ENCODE measurements at regions not wholly inside any gene's neighbourhood (a gene's known extent, or its start where the extent isn't known, plus 50 kb on each side); places are given as distances from the start of the nearest gene placed in this dataset.

GRCh38 chr1:167145965-167146364, 52.1 kb downstream of the STYXL2 start:
- Mint-ChIP-seq H3K4me3 (no peak overlapping the region), H3K4me1 (ENCODE audit: low read depth in 2 of 2) (no peaks in the 10 kb centered on the region), H3K27ac (no peak overlapping the region), H3K36me3 (ENCODE audit: insufficient read depth) (no peaks in the 10 kb centered on the region), H3K9me3 (peaks cover 0 to 3% of the 10 kb centered on the region in 2 donors), H3K27me3 (peaks cover 28 to 56% of the 10 kb centered on the region in 2 donors)
- no peak for DNase-seq
- ATAC-seq (replicated peaks), result no peak

DNA sequence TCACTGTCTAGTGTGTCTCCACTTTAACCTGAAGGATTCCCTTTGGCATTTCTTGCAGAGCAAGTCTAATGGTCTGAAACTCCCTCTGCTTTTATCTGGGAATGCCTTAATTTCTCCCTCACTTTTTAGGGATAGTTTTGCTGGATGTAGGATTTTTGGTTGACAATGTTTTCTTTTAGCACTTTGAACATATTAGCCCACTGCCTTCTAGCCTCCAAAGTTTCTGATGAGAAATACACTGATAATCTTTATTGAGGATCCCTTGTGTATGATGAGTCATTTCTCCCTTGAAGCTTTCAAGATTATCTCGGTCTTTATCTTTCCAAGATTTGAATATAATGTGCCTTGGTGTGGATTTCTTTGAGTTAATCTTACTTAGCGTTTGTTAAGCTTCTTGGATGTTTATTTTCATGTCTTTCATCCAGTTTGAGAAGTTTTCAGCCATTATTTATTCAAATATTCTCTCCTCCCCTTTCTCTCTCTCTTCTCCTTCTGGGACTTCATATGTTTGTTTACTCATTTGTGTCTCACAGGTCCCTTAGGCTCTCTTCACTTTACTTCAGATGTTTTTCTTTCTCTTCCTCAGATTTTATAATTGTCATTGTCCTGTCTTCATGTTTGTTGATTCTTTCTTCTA, 53.1 kb downstream of the STYXL2 start:
- Mint-ChIP-seq H3K27me3 (peaks cover 36 to 64% of the 10 kb centered on the region in 2 donors), H3K4me3 (no peak overlapping the region), H3K4me1 (ENCODE audit: low read depth in 2 of 2) (no peaks in the 10 kb centered on the region), H3K9me3 (peaks cover 0 to 3% of the 10 kb centered on the region in 2 donors), H3K36me3 (ENCODE audit: insufficient read depth) (no peaks in the 10 kb centered on the region), H3K27ac (no peak overlapping the region)
- no peak for ATAC-seq (replicated peaks)
- no peak for DNase-seq

DNA sequence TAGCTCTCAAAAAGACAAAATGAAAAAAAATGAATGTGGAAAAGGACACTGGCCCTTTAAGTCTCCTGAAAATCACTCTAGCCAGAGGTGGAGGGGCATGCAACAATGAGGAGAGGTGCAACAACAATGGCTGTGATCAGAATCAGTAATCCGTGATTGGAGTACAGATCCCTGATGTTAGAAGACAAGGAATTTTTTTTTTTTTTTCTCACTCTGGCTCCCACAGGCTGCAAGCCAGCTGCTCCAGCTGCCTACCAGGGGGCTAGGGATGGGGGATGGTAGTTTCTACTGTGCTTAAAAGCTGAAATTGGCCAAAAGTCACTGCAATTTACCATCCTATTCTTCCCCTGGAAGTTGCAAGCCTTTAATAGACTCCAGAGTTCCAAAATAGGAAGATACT, 54.5 kb downstream of the STYXL2 start:
- Mint-ChIP-seq H3K4me3 (no peak overlapping the region), H3K36me3 (ENCODE audit: insufficient read depth) (no peaks in the 10 kb centered on the region), H3K27me3 (peaks cover 43 to 67% of the 10 kb centered on the region in 2 donors), H3K9me3 (peaks cover 0 to 3% of the 10 kb centered on the region in 2 donors), H3K27ac (no peak overlapping the region), H3K4me1 (ENCODE audit: low read depth in 2 of 2) (no peaks in the 10 kb centered on the region)
- ATAC-seq (replicated peaks) (no peak), DNase-seq (no peak)

DNA sequence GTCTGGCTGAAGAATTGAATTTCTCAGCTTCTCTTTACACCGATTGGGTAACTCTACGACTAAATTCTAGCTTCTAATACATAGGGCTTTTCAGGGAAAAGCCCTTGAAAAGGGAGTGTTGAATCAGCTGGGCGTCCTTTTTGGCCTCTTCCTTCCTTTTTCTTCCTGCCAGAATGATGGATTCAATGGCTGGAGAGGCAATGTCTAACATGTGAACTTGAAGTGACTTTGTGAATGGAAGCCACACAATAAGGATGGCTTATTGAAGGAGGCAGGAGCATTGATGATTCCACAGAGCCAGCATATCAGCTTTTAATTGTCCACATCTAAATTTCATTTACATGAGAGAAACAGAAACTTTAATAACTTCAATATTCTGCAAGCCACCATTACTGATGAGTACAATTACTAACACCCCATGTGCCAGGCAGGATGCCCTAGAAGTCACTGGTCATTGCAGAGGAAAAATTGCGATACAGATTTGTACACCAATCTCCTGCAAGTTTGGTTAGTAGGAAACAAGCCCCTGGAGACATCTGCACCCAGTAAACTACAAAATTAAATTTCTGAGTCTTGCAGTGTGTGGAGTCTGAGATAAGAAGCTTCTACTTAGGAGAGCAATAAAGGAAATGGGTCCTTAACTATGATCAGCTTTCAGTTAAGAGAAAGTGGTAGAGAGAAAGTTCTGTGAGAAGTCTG, 56.1 kb downstream of the STYXL2 start:
- no peak for DNase-seq
- no peak overlapping the region for H3K4me3 Mint-ChIP-seq
- no peak overlapping the region for H3K27ac Mint-ChIP-seq
- no peaks in the 10 kb centered on the region for H3K36me3 Mint-ChIP-seq (ENCODE audit: insufficient read depth)
- no peak for ATAC-seq (replicated peaks)
- H3K27me3 Mint-ChIP-seq, result peaks cover 42 to 62% of the 10 kb centered on the region in 2 donors
- H3K9me3 Mint-ChIP-seq, result peaks cover 0 to 3% of the 10 kb centered on the region in 2 donors
- H3K4me1 Mint-ChIP-seq (ENCODE audit: low read depth in 2 of 2), result no peaks in the 10 kb centered on the region

GRCh38 chr1:167150492-167150833, 56.6 kb downstream of the STYXL2 start:
- H3K4me1 Mint-ChIP-seq (ENCODE audit: low read depth in 2 of 2), result no peaks in the 10 kb centered on the region
- no peak overlapping the region for H3K4me3 Mint-ChIP-seq
- ATAC-seq (replicated peaks) (no peak), DNase-seq (no peak)
- peaks cover 0 to 3% of the 10 kb centered on the region in 2 donors for H3K9me3 Mint-ChIP-seq
- H3K27ac Mint-ChIP-seq, result no peak overlapping the region
- H3K27me3 Mint-ChIP-seq, result peaks cover 37 to 57% of the 10 kb centered on the region in 2 donors
- no peaks in the 10 kb centered on the region for H3K36me3 Mint-ChIP-seq (ENCODE audit: insufficient read depth)

- Mint-ChIP-seq H3K27me3 (peaks cover 21 to 40% of the 10 kb centered on the region in 2 donors), H3K4me3 (no peak overlapping the region), H3K27ac (no peak overlapping the region), H3K4me1 (ENCODE audit: low read depth in 2 of 2) (no peaks in the 10 kb centered on the region), H3K36me3 (ENCODE audit: insufficient read depth) (no peaks in the 10 kb centered on the region), H3K9me3 (peaks cover 0 to 1% of the 10 kb centered on the region in 2 donors)
- ATAC-seq (replicated peaks), result no peak
- DNase-seq, result no peak
Observed at GRCh38 chr1:167152192-167152876, 58.5 kb downstream of the STYXL2 start.

DNA sequence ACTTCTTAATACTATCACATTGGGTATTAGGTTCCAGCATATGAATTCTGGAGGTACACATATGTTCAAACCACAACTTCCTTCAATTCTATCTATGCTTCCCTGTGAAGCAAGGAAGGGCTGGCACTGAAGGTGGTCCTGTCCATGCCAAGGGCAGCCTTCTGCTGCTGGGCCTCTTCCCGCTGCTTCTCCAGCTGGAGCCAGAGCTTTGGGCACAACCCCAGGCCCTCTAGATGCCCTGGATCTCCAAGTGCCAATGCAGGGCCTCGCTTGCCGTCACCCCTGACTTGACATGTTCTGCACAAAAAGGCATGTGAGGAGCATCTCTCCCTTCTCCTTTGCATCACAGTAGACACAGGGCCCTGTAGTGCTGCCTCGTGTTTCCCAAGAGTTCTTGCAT, 62.6 kb downstream of the STYXL2 start:
- no peak for ATAC-seq (replicated peaks)
- Mint-ChIP-seq H3K4me1 (ENCODE audit: low read depth in 2 of 2) (no peaks in the 10 kb centered on the region), H3K27me3 (peaks cover 10 to 26% of the 10 kb centered on the region in 2 donors), H3K9me3 (no peaks in the 10 kb centered on the region), H3K36me3 (ENCODE audit: insufficient read depth) (no peaks in the 10 kb centered on the region), H3K4me3 (no peak overlapping the region), H3K27ac (no peak overlapping the region)
- no peak for DNase-seq

- H3K4me3 Mint-ChIP-seq, result no peak overlapping the region
- H3K27me3 Mint-ChIP-seq, result peaks cover 4 to 19% of the 10 kb centered on the region in 2 donors
Observed at GRCh38 chr1:167157114-167157513, 63.2 kb downstream of the STYXL2 start.

DNA sequence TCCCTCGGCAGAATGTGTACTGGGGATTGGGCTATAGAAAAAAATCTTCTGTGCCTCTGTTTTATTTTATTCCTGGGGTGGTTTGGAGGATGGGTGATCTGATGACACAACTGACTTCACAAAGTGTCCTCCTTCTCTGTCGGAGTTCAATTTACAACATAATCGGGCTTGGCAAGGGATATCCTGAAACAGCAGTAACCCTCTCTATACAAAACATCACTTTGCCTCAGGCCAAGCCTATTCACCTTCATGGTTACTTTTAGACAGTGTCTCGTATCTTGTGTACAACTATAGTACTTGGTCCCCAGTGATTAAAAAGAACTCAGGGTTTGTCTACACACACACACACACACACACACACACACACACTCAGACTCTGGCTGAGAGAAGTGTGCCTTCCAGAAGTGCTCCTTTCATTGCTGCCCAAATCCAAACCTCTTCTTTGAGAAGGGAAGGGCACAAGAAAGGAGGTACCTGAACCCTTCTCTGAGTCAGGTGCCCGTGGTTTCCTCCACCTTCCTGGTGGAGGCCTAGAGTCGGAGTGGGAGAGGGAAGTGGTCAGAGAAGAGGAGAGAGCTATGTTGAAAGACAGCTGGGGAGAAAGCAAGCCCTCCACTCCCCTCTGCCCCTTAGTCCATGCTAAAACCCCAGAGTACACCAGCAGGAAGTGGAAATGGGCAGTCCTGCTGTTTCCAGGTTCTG, 62.4 kb upstream of the POU2F1 start:
- H3K9me3 Mint-ChIP-seq, result no peaks in the 10 kb centered on the region
- no peak overlapping the region for H3K4me3 Mint-ChIP-seq
- H3K27ac Mint-ChIP-seq, result no peak overlapping the region
- H3K4me1 Mint-ChIP-seq (ENCODE audit: low read depth in 2 of 2), result no peaks in the 10 kb centered on the region
- no peak for ATAC-seq (replicated peaks)
- no peak for DNase-seq
- H3K27me3 Mint-ChIP-seq, result peaks cover 0 to 23% of the 10 kb centered on the region in 2 donors
- no peaks in the 10 kb centered on the region for H3K36me3 Mint-ChIP-seq (ENCODE audit: insufficient read depth)

More at GRCh38 chr1:167157114-167157513, 63.2 kb downstream of the STYXL2 start:
- no peak for ATAC-seq (replicated peaks)
- H3K9me3 Mint-ChIP-seq, result no peaks in the 10 kb centered on the region
- no peak overlapping the region for H3K27ac Mint-ChIP-seq
- DNase-seq, result no peak
- no peaks in the 10 kb centered on the region for H3K4me1 Mint-ChIP-seq (ENCODE audit: low read depth in 2 of 2)
- no peaks in the 10 kb centered on the region for H3K36me3 Mint-ChIP-seq (ENCODE audit: insufficient read depth)

GRCh38 chr1:167158813-167159275, 61.8 kb upstream of the POU2F1 start:
- Mint-ChIP-seq H3K36me3 (ENCODE audit: insufficient read depth) (no peaks in the 10 kb centered on the region), H3K27me3 (peaks cover 0 to 23% of the 10 kb centered on the region in 2 donors), H3K4me1 (ENCODE audit: low read depth in 2 of 2) (no peaks in the 10 kb centered on the region), H3K9me3 (no peaks in the 10 kb centered on the region), H3K4me3 (no peak overlapping the region), H3K27ac (no peak overlapping the region)
- DNase-seq (no peak), ATAC-seq (replicated peaks) (no peak)

- Mint-ChIP-seq H3K4me1 (ENCODE audit: low read depth in 2 of 2) (no peaks in the 10 kb centered on the region), H3K36me3 (ENCODE audit: insufficient read depth) (no peaks in the 10 kb centered on the region), H3K27me3 (peaks cover 6 to 31% of the 10 kb centered on the region in 2 donors), H3K27ac (no peak overlapping the region), H3K9me3 (no peaks in the 10 kb centered on the region), H3K4me3 (no peak overlapping the region)
- DNase-seq (no peak), ATAC-seq (replicated peaks) (no peak)
Observed at GRCh38 chr1:167159782-167160181, 60.9 kb upstream of the POU2F1 start.

GRCh38 chr1:167161242-167161641, 59.4 kb upstream of the POU2F1 start:
- Mint-ChIP-seq H3K27ac (no peak overlapping the region), H3K9me3 (no peaks in the 10 kb centered on the region), H3K36me3 (ENCODE audit: insufficient read depth) (no peaks in the 10 kb centered on the region), H3K4me3 (no peak overlapping the region), H3K27me3 (peaks cover 6 to 40% of the 10 kb centered on the region in 2 donors), H3K4me1 (ENCODE audit: low read depth in 2 of 2) (no peaks in the 10 kb centered on the region)
- ATAC-seq (replicated peaks), result no peak
- no peak for DNase-seq

GRCh38 chr1:167161762-167162161, 58.9 kb upstream of the POU2F1 start:
- H3K4me1 Mint-ChIP-seq (ENCODE audit: low read depth in 2 of 2), result no peaks in the 10 kb centered on the region
- H3K9me3 Mint-ChIP-seq, result no peaks in the 10 kb centered on the region
- no peak overlapping the region for H3K4me3 Mint-ChIP-seq
- peaks cover 11 to 41% of the 10 kb centered on the region in 2 donors for H3K27me3 Mint-ChIP-seq
- H3K36me3 Mint-ChIP-seq (ENCODE audit: insufficient read depth), result no peaks in the 10 kb centered on the region
- ATAC-seq (replicated peaks) (no peak), DNase-seq (no peak)
- no peak overlapping the region for H3K27ac Mint-ChIP-seq

Measured in effector memory CD8-positive, alpha-beta T cell (primary cell).